Stomach (tissue), 4 donors: ENCODE measurements at regions not wholly inside any gene's neighbourhood (a gene's known extent, or its start where the extent isn't known, plus 50 kb on each side); places are given as distances from the start of the nearest gene placed in this dataset.

Experiments
- POLR2A ChIP-seq, 4 donors: fragments of 450-650 bp; IDR thresholded peaks; one replicate each; pipeline ENCODE4 v1.6.1; 2016; ENCODE audit warnings: antibody characterized with exemption in 4 of 4, control low read depth in 2 of 4, mild to moderate bottlenecking in 1 of 4, moderate library complexity in 1 of 4
- POLR2AphosphoS5 ChIP-seq, 3 donors: sonication (generic); formaldehyde crosslinking; IDR thresholded peaks; one replicate each; pipeline ENCODE4 v1.6.1; 2016; ENCODE audit warnings: antibody characterized with exemption in 3 of 3

DNA sequence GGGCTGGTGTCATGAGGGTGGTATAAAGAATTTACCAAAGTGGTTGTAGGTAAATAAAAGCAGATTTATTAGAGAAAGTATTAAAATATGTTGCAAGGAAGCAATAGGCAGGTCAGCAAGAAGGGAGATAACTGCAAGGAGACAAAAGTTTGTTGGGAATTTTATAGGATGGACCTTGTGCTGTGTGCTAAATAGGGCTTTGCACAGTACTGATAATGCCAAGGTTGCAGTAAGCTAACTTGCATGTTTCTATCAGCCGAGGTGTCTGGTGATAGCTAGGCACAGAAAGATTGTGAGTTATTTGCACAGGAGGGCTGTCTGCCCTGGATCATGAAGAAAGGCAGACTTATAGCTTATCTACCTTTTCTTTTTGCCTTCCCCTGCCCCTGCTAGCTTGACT is 102.5 kb upstream of the SPRED1 start:
- TF ChIP-seq POLR2A (IDR thresholded peaks at IDR 0.05) (no peak), POLR2AphosphoS5 (IDR thresholded peaks at IDR 0.05) (no peak)
